ENCODE measurements at regions not wholly inside any gene's neighbourhood (a gene's known extent, or its start where the extent isn't known, plus 50 kb on each side); places are given as distances from the start of the nearest gene placed in this dataset.

DNA sequence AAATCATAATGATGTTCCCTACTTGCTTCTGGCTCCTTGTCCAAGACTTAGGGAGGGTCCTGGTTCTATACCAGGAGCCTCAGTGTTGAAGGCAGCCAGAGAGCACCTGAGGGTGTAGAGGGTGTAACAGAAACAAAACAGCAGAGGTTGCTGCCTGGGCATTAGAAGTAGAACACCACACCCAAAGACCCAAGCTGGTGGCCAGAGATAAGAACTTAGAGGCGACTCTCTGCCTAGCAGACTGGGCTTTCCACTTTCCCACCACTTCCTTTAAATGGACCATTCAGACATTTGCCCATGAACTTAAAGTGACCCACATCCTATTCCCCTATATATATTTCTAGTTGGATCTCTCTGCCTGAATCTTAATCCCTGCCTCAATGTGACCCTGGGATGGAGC, 189.8 kb downstream of the KLF13 start:
- H3K27ac ChIP-seq (ENCODE audit: insufficient read depth, low read depth, low read length): no peak overlapping the region
- no peak overlapping the region for H2AFZ ChIP-seq (ENCODE audit: low read depth, low read length)
- H3K9ac ChIP-seq (replicated peaks; ENCODE audit: extremely low read depth, insufficient read depth, low read length): no peak overlapping the region
- H3K4me3 ChIP-seq (replicated peaks in 1 of 3; ENCODE audit: insufficient read depth in 1 of 3, low read depth in 1 of 3, low read length in 3 of 3): no peak overlapping the region
- intact Hi-C loops (cut with micrococcal nuclease) (no loop called here), dilution Hi-C loops (cut with MboI; ENCODE audit: extremely low pct_ligation_motif_present, low sequenced_read_pairs) (no loop called here)
- no peak for FAIRE-seq
- no TSS peak for BruUV-seq (replicated peaks)
- H3K9me1 ChIP-seq (replicated peaks; ENCODE audit: control insufficient read depth, extremely low read depth, insufficient read depth, low read length): no peaks in the 10 kb centered on the region
- no peaks in the 10 kb centered on the region for H3K79me2 ChIP-seq (ENCODE audit: control insufficient read depth, insufficient read depth, low read length)
- DNase-seq (ENCODE audit: low read depth, low spot score): no peak
- ChIA-PET POLR2A (no interaction called here), CTCF (no interaction called here)
- H3K9me3 ChIP-seq (replicated peaks; ENCODE audit: control insufficient read depth, insufficient read depth, low read length): no peaks in the 10 kb centered on the region
- no peaks in the 10 kb centered on the region for H4K20me1 ChIP-seq (replicated peaks; ENCODE audit: control insufficient read depth, extremely low read depth, insufficient read depth, low read length)
- no peaks in the 10 kb centered on the region for H3K36me3 ChIP-seq (ENCODE audit: control insufficient read depth in 2 of 2, extremely low read depth in 1 of 2, insufficient read depth in 2 of 2, low read length in 2 of 2)
- H3K4me2 ChIP-seq (ENCODE audit: insufficient read depth, low read length): no peak overlapping the region
- TF ChIP-seq POLR2A (IDR thresholded peaks at IDR 0.05; ENCODE audit: low read depth, low read length) (no peak), EZH2 (IDR thresholded peaks at IDR 0.05; ENCODE audit: borderline replicate concordance, low read depth, low read length, severe bottlenecking) (no peak), GATA2 (IDR thresholded peaks at IDR 0.05; ENCODE audit: insufficient read depth, insufficient read length, low read depth, low read length) (no peak), POLR2AphosphoS5 (IDR thresholded peaks at IDR 0.05; ENCODE audit: insufficient read depth, low read depth, low read length) (no peak), MYC (IDR thresholded peaks at IDR 0.05; ENCODE audit: low read depth, low read length) (no peak), FOS (IDR thresholded peaks at IDR 0.05; ENCODE audit: borderline replicate concordance, insufficient read depth, low read length) (no peak), JUN (IDR thresholded peaks at IDR 0.05; ENCODE audit: borderline replicate concordance, insufficient read depth, insufficient read length, low read depth) (no peak)
- TF ChIP-seq, protein P1, sequence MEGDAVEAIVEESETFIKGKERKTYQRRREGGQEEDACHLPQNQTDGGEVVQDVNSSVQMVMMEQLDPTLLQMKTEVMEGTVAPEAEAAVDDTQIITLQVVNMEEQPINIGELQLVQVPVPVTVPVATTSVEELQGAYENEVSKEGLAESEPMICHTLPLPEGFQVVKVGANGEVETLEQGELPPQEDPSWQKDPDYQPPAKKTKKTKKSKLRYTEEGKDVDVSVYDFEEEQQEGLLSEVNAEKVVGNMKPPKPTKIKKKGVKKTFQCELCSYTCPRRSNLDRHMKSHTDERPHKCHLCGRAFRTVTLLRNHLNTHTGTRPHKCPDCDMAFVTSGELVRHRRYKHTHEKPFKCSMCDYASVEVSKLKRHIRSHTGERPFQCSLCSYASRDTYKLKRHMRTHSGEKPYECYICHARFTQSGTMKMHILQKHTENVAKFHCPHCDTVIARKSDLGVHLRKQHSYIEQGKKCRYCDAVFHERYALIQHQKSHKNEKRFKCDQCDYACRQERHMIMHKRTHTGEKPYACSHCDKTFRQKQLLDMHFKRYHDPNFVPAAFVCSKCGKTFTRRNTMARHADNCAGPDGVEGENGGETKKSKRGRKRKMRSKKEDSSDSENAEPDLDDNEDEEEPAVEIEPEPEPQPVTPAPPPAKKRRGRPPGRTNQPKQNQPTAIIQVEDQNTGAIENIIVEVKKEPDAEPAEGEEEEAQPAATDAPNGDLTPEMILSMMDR (IDR thresholded peaks at IDR 0.05; ENCODE audit: extremely low read depth in 1 of 2, insufficient read depth in 1 of 2, low read depth in 1 of 2, low read length in 2 of 2): no peak
- TF ChIP-seq, protein P2, sequence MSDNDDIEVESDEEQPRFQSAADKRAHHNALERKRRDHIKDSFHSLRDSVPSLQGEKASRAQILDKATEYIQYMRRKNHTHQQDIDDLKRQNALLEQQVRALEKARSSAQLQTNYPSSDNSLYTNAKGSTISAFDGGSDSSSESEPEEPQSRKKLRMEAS (IDR thresholded peaks at IDR 0.05; ENCODE audit: insufficient read depth, insufficient read length): no peak
- H3K27me3 ChIP-seq (ENCODE audit: control insufficient read depth in 2 of 2, insufficient read depth in 2 of 2, low read length in 2 of 2): no peaks in the 10 kb centered on the region
- H3K4me1 ChIP-seq (ENCODE audit: control insufficient read depth, extremely low read depth, insufficient read depth, low read length): no peaks in the 10 kb centered on the region

Measured in endothelial cell of umbilical vein (primary cell).